ENCODE measurements at regions not wholly inside any gene's neighbourhood (a gene's known extent, or its start where the extent isn't known, plus 50 kb on each side); places are given as distances from the start of the nearest gene placed in this dataset.

DNA sequence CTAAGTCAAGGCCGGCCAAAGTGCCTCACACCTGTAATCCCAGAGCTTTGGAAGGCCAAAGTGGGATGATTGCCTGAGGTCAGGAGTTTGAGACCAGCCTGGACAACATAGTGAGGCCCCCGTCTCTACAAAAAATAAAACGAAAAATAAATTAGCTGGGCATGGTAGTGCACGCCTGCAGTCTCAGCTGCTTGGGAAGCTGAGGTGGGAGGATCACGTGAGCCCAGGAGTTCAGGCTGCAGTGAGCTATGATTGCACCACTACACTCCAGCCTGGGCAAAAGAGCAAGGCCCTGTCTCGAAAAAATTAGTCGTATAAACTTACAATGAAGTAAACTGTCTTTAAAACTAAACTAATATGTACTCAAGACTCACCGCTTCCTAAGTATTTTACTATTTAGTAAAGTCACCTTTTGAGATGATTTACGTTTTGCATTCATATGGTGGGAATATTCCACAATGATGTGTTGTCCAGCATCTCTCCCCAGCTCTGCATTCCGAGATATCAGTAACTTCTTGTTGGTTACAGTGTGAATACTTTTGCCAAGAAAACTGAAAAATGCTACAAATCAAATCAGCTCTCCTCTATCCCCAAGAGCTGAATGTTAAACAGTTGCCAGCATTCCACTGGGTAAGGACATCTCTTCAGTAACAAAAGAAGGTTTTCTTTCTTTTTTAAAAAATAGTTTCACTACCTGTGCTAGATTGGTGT, 84.9 kb upstream of the C21orf91 start:
- TF ChIP-seq, protein P1, sequence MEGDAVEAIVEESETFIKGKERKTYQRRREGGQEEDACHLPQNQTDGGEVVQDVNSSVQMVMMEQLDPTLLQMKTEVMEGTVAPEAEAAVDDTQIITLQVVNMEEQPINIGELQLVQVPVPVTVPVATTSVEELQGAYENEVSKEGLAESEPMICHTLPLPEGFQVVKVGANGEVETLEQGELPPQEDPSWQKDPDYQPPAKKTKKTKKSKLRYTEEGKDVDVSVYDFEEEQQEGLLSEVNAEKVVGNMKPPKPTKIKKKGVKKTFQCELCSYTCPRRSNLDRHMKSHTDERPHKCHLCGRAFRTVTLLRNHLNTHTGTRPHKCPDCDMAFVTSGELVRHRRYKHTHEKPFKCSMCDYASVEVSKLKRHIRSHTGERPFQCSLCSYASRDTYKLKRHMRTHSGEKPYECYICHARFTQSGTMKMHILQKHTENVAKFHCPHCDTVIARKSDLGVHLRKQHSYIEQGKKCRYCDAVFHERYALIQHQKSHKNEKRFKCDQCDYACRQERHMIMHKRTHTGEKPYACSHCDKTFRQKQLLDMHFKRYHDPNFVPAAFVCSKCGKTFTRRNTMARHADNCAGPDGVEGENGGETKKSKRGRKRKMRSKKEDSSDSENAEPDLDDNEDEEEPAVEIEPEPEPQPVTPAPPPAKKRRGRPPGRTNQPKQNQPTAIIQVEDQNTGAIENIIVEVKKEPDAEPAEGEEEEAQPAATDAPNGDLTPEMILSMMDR (IDR thresholded peaks at IDR 0.05; ENCODE audit: low read depth, low read length): no peak
- TF ChIP-seq EZH2phosphoT487 (IDR thresholded peaks at IDR 0.05; ENCODE audit: low read depth): no peak
